Activated CD4-positive, alpha-beta T cell treated with anti-CD3 and anti-CD28 coated beads, Interleukin-2, amount 50 U/mL, for 48 hours (primary cell): ENCODE measurements at regions not wholly inside any gene's neighbourhood (a gene's known extent, or its start where the extent isn't known, plus 50 kb on each side); places are given as distances from the start of the nearest gene placed in this dataset.

ENCODE experiments used
- DNase-seq, 2 experiments: peaks; one replicate each; pipeline ENCODE4 v3.0.0-alpha.2; 2020

DNA sequence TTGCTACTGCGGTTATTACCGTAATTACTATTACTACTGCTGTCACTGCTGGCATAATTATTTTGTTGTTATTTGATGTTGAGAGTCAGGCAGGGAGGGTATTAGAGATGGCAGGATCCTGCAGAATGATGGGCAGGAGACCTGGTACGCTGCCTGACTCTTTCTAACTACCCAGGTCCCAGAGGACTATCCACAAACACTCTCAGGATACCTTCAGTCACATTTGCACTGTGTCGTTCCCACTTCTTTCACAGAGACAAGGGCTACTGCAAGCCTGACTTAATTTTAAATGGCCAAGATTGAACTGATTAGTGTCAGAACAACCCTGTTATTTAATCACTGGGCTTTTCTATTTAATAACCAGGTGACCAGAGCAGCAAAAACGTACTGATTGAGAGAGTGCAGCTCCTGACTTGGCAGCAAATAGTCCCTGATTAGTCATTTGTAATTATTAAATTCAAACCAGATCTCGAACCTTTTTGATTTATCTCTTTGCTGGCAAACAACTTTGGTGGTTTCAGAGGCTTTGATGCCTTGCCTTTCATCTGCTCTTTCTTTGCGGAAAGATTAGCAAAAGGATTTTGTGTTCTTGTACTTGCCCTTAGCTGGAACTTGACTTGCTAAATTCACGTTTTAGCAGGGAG is 88.8 kb upstream of the ARHGEF3 start:
- peak in 1 of 2 experiments; percentile 2 for DNase-seq

DNA sequence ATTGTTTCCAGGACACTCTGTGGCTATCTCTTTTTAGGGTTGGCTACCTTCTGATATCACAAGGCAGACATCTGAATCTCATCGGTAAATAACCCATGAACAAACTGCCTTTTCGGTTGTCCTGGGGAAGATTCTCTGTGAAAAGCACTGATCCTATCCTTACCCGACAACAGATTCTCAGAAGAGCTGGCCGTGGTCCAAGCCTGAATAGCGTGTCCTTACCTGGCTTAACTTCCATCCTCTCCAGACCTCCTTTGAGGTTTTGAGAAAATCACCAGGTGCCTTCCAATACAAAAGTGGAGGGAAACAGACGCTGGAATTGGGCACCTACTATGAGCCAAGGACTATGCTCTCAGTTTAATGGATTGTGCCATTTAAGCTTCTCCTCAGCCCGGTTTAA is 87.4 kb upstream of the ARHGEF3 start:
- DNase-seq: peak in 1 of 2 experiments; percentile 2

DNA sequence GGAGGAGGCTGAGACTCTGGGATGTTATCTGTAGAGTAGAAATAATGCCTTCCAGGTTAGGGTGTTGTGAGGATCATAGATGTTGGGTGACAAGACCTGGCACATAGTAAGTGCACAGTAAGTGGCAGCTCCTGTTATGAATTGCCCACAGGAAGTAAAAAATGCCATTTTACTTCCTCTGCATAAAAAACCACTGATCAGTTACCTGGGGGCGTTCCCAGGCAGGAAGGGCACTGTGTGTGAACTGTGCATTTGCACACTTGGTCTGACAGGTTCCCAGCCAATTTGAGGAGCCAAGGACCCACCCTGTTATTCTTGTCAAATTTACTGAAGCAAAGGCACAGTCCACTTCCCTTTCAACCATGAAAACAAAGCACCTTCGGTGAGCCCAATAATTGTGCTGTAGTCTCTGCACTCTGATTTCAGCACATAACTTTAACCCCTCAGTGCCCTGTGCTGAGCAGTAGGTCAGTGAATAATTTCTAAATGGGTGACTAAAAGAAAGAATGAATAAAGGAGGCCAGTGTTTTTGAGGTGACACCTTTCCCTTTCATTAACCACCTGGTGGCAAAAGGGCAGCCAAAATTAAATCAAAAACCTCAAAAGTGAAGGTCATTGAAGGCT is 85.8 kb upstream of the ARHGEF3 start:
- DNase-seq: peak; percentile 32 to 39

DNA sequence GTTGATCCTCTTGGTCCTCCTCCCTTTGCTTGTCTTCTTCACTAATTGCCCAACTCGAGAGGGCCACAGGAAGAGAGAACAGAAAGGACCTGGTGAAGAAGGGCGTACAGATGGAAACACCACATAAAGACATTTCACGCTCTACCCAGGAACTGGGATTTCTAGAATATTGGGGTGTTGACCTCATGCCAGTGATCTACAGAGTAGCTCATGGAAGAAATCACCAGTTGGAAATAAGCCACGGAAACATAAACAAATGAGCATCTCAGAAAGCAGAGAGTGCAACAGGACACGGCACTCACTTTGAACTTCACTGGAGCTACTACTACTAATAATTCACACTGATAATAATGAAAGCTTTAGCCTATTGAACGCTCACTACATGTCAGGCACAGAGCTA is 84.6 kb upstream of the ARHGEF3 start:
- no peak for DNase-seq

DNA sequence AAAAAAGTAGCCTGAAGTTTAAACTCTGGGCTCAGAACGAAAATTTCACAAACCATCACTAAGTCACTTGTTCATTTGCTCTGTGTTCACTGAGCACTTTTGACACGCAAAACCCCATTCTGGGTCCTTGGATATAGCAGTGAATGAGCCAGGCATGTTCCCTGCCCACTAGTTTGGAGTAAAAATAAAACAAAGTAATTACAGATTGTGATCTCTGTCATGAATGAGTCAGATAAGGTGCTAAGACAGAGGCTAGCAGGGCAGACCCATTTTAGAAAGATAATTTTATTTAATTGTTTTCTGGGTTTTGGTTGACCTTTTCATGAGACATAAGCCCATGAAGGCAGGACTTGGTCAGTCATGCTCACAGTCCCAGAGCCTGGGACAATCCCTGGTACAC is 84.1 kb upstream of the ARHGEF3 start:
- DNase-seq: no peak

DNA sequence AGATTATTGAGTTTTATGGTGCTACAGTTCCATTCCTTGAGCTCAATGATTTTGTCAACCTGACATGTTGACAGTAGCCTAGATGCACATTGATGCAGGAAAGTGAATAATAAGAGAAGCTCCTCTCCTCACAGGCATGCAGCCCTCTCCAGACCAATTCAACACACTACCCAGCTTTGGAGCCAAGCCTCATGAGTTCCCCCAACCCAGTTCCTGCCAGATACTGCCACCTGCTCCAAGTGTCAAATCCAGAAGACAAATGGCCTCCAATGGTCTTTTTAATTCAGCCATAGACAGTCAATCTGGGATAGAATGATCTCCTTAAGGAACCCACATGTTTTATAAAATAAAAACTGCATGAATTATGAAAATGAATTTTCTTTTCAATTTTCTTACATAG is 83.7 kb upstream of the ARHGEF3 start:
- no peak for DNase-seq

DNA sequence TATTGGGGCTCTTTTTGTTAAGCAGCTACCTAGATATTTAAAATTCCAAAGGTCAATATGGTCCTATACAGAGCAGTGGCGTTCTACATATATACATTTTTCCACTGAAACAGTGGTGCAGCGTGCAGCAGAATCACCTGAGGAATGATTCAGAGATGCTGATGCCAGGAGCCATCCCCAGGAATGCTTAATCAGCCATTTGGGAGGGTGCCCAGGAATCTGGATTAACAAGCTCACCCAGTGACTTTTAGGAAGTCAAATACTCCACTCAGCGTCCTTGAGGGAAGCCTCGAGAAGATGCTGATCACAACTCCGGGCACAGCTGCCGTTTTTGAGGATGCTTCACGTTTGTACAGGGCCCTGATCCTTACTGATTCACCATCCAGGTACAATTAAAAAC is 82.6 kb upstream of the ARHGEF3 start:
- no peak for DNase-seq

DNA sequence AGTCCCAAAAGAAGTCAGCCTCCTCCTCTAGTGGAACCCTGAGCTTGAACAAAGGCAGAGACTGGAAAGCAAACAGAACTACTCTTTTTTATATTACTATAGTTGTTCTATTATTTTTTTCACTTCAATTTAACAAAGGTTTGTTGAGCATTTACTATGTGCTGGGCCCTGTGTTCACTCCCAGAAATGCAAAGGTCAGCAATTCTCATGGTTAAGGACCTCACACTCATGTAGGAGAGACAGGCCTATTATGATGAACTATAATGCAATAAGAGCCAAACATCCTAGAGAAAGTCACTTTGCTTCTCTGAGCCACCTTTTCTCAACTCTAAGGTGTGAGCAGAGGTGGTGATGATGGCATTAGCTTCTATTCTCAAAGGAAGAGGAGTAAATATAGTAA is 82.1 kb upstream of the ARHGEF3 start:
- no peak for DNase-seq

DNA sequence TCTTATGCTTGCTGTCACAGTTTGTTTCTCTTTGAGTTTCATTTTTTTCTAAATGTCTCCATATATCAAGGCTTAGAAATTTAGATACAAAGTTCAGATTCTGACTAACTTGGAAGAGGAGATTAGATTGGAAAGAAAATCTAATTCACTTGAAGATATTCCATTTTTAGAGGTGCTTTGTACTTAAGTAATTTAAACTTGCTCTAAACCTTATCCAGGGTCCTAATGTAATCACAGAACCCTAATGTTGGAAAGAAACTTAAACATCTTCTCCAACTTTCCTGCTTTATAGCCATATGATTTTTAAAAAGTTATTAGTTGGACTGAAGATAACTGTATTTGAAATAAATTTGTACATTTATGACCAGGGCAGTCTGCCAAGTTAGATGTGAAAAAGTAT is 81.1 kb upstream of the ARHGEF3 start:
- no peak for DNase-seq

DNA sequence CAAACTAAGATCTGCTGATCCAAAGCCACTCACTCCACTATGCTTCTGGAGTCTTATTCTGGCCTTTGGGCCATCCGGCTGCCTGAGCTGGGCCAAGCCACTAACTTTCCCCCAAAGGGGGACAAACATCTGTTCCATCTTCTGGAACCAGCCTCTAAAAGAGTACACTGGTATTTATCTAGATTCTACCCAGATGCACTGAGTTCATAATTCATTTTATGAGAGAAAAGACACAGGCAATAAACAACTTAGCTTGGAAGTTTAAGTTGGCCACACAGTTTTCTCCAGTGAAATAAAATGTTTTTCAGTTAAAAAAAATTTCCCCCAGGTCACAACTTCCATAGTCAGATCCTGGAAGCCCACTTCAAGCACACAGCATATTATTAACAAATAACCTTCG is 80.1 kb upstream of the ARHGEF3 start:
- DNase-seq: no peak

DNA sequence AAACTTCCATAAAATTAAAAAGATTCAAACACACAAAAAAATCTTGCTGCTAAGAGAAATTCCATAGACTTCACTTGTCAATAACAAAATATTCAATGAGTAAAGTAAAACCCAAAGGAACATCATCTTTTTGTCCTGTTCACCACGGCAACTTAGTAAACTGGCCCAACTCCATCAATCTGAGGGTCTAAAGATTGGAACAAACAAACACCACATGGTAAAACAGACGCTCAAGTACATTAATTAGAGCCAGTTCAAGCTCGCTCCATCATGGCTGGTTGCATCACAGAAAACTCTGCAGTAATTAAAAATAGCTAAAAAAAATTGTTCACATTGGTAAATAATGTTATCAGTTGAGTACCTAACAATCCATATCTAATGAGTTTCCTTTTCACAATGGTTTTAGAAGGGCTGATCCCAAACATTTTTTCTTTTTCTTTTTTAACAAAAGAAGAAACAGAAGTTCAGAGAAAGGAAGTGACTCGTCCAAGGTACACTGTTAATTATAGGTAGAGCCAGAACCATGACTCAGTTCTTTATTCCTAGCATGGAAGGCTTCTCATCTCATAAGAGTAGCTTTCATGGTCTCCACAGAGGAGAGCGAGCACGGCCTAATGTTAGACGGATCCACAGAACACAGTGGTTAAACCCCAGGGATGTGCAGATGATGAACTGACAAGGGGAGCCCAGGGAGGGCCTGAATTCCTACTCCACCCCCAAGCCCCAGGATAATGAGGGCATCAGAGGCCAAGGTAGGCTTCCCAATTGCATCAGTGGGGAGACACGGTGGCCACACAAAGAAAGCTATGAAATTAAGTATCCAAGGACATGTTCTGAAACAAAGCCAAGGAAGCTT is 79.2 kb upstream of the ARHGEF3 start:
- DNase-seq: no peak

DNA sequence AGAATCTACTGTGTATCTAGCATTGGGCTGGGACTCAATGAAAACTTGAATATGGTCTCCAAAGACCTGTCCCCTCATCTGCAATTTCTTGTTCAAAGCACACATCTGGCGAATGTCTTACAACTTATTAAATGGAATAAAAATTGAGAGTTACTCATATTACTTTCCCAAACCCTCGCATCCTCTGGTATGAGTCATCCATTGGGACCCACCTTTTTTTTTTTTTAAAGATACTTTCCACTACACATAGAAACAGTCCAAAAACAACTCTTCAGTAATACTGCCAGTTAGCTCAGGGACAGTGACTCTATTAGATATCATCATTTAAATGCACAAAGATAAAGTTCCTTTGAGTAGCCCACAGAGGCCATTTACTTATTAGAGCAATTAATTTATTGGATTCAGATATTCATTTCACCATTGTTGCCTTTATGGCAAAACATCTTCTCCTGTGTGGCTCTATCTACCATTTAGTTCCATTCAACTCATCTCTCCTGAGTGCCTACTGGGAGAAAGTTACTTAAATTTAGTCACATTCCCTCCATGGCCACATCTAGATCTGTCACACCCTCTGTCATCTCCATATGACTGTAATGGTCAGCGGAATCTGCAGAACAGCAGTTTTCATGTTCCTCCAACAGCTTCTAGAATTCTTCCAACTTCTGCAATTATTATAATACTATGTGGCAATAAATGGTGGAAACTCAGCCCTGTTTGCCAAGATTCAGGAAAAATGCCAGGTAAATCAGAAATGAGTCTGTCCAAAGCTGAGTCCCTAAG is 77.9 kb upstream of the ARHGEF3 start:
- no peak for DNase-seq

DNA sequence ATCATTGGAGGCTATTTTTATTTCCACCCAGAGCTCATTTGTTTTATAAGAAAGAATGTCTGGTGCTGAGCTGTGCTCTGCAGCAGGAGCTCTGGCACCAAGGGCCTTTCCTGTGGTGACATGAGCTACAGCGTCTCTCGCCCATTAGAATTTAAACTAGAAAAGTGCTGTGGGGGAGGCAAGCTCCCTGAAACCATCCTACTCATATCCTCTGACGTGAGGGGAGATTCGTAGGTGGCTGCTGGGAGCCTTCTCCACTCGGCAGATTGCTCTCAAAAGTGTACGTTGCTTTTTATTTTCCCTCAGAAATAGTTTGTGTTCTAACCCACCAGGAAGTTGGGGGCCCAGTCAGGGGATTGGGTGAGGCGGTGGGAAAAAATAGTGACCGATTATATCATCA is 76.3 kb upstream of the ARHGEF3 start:
- DNase-seq: peak; percentile 54 to 71

DNA sequence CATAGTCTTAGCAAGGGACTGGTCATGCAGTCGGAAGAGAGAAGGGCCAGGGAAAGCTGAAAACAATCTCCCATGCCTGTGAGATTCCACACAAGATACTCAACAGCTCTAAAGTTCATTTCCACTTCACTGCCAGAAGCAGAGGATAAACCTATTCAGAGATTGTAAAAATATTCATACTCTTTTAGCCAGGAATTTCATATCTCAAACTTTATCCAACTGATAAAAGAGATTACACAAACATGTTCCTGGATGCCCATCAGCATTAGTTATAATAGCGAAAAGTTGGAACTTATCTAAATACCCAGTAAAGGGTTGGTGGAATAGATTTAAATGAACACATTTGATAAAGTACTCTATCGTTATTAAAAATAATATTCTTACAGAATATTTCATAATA is 75.2 kb upstream of the ARHGEF3 start:
- no peak for DNase-seq

DNA sequence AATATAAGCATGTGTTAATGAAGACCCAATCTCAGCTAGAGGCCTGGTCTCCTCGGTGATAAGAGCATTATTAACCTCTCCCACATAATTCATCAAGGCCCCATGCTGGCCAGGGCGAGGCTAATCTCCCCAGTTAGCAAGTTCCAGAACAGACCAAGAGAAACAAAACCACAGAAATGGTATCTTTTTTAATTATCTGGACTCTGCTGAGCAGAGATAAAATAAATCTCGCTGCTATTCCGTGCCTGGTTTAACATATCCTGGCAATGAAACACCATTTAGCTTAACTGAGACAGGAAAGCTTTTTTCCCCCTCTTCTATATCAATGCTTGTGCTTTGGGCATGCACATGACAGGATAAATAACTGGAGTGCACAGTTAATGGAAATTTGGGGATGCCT is 72.5 kb upstream of the ARHGEF3 start:
- no peak for DNase-seq

DNA sequence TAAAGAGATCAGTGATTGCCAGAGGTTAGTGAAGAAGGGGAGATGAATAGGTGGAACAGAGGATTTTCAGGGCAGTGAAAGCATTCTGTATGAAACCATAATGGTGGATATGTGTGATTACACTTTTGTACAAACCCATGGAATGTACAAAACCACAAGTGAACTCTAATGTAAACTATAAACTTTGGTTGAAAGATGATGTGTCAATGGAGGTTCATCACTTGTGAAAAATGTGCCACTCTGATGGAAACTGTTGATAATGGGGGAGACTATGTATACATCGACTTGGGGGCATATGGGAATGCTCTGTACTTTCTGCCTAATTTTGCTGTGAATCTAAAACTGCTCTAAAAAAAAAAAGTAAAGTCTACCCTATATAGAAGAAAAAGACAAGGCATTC is 68.7 kb upstream of the ARHGEF3 start:
- no peak for DNase-seq

DNA sequence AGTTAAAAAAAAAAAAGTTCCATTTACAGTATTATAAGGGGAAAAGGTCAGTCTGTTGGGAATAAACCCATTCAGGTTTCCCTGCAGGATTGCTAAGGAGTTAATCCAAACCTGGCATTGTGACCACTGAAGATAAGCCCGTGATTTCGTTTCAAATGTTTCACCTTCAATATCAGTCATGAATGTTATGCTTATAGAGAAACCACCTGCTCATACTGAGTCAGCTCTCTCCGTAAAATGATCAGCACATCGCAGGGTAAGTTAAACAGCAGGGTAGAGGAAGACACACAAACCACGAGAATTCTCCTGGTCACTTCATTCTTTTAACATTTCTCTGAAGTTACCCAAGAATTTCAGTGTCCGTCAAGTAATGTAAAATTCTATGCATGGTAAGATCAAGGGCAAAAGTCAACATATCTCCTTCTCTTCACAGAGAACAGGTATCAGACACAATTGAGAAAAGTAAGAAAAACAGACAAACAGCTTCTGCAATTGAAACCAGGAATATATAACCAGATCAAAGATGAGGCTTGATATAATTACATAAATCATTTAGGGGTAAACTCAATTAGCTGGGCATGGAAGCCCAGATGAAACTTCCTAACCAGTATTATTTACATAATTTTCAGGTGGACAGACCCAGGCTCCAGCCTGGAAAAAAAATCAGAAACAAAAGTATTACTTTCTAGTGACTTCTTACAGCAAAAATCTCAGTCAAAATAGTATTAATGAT is 67.6 kb upstream of the ARHGEF3 start:
- no peak for DNase-seq

DNA sequence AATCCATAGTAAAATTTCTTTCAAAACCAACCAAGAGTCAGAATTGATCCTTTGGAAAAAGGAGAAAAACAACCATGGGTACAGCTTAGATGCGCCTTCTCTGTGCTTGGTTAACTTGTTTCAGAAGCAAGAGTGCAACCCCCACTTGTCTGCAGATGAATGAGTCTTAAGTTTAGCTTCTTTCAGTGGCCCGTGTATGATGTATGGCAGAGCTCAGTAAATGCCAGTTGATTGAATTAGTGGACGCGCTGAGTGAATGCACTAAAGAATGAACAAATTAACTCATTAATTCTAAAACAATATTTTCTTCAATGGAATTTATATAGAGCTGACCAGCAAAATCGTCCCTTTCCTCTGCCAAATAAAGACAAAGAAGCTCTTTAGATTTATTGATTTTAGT is 67.0 kb upstream of the ARHGEF3 start:
- DNase-seq: no peak

DNA sequence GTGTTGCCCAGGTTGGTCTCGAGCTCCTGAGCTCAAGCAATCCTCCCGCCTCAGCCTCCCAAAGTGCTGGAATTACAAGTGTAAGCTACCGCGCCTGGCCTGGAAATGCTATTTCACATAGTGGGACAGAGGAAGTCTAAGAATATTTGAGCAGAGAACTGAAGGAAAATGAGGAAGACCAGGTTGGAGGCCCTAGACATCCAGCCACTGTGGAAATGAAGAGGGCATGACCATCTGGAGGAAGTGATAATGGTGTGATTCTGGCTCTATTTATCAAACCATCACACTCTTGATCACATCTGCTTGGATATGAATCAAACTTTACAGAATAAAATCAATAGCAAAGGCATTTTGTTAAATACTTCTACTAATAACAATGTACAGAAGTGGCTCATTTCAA is 65.9 kb upstream of the ARHGEF3 start:
- no peak for DNase-seq

DNA sequence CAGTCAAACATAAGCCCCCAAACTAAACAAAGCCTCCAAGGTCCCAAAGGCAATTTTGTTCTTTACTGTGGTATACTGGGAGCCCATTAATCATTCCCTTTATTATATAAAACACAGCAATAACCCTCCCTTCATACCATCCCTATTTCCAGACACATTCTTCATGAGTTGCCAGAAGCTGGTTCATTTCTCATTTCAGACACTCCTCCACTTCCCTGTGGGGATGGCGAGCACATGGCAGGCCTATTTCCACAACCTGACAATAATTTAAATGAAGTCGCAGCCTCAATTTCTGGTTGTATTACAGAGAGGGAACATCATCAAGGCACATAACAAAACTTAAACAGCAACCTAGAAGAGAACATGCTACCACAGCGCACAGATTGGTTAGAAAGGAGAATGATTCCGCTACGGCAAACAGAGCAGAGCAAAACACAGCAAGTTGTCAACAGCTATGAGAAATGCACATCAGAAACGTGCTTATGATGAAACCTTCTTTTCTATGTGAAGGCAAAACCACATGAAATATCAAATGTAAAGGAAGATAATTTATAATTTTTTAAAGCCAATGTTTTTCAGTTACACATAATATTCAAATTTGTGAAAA is 63.3 kb upstream of the ARHGEF3 start:
- DNase-seq: no peak

DNA sequence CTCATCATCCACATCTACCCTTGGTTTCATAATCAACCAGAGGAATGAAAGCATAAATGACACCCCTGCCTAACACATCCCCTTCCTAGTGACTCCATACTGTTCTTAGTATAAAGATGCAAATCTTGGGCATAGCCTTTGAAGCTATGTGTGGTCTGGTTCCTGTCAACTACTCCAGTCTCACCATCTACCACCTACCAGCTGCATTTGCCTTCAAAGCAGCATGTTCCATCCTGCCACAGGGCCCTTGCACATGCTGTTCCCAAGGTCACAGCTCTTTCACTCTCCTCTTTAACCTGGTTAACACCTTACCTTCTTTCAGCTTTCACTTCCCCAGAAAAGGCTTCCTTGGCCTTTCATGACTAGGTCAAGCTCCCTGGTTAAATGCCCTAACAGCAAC is 62.3 kb upstream of the ARHGEF3 start:
- peak; percentile 61 to 68 for DNase-seq

DNA sequence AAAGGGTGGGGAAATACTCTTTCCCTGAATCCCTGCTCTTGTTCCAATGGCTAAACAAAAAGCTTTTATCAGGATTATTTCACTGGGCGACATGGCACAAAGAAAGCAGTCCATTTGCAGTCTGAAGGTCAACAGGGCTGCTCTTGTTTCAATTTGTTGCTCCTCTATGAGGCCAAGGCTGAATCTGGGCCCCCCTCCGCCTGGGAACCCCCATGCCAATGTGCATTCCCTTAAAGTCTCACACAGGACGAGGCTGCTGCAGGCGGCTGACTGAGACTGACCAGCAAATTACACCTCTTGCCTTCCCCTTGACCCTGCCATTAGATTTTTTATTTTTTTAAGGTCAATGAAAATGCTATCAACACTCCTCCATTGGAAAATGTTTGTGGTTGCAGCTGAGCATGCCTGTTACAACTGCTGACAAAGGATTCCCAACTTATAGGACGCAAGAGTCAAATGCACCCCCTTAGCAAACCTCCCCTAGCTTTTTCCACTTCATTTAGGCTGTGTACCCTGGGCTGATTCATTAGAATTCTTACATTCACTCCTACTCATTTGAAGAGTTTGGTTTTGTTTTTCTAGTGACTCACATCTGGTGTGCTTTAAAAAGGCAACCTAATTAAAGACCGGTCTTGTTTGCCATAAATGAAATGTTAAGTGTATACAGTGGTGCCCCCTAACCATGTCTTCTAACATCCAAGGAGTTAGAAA is 60.8 kb upstream of the ARHGEF3 start:
- DNase-seq: no peak
